VCaP (cell line): ENCODE measurements at regions not wholly inside any gene's neighbourhood (a gene's known extent, or its start where the extent isn't known, plus 50 kb on each side); places are given as distances from the start of the nearest gene placed in this dataset.

Experiments
- H3K27ac ChIP-seq: fragments of 450-650 bp; 2 replicates; pipeline ENCODE4 v1.5.1; 2017
- CTCF ChIP-seq: fragments of 450-650 bp; conservative IDR thresholded peaks from 2 replicates; pipeline ENCODE4 v1.5.1; 2017; ENCODE audit warnings: mild to moderate bottlenecking, moderate library complexity

GRCh38 chr1:232308616-232309015, 321.3 kb downstream of the SIPA1L2 start:
- no peak for TF ChIP-seq CTCF
- H3K27ac ChIP-seq, result no peak overlapping the region

- TF ChIP-seq CTCF, result no peak
- H3K27ac ChIP-seq, result no peak overlapping the region
These were observed 322.5 kb downstream of the SIPA1L2 start for GRCh38 chr1:232307296-232308017.

- peak overlapping the region; percentile 48 for H3K27ac ChIP-seq
- peak; percentile 56 for TF ChIP-seq CTCF
These were observed 323.5 kb downstream of the SIPA1L2 start for GRCh38 chr1:232306269-232306961.

- no peak overlapping the region for H3K27ac ChIP-seq
- no peak for TF ChIP-seq CTCF
These were observed 324.9 kb downstream of the SIPA1L2 start for GRCh38 chr1:232305050-232305449.

- no peak overlapping the region for H3K27ac ChIP-seq
- no peak for TF ChIP-seq CTCF
These were observed 326.7 kb downstream of the SIPA1L2 start for GRCh38 chr1:232303222-232303620.

GRCh38 chr1:232302376-232303221, 327.3 kb downstream of the SIPA1L2 start:
- no peak for TF ChIP-seq CTCF
- no peak overlapping the region for H3K27ac ChIP-seq

- H3K27ac ChIP-seq, result no peak overlapping the region
- TF ChIP-seq CTCF, result no peak
These were observed 328.7 kb downstream of the SIPA1L2 start for GRCh38 chr1:232301246-232301645.
